GM23338 (cell line): ENCODE measurements at regions not wholly inside any gene's neighbourhood (a gene's known extent, or its start where the extent isn't known, plus 50 kb on each side); places are given as distances from the start of the nearest gene placed in this dataset.

ENCODE experiments used
- ATAC-seq: fragments of 200-7000 bp; cut with Tn5 transposase; 3 replicates; pipeline ENCODE4 v1.9.1; 2020
- DNase-seq: peaks from one replicate; pipeline ENCODE4 v3.0.0-alpha.2; 2015; ENCODE audit warnings: low spot score
- H2AFZ ChIP-seq: fragments of 200-600 bp; sonication (generic); 2 replicates; pipeline ENCODE4 v1.8.0; 2016; ENCODE audit warnings: antibody characterized with exemption, mild to moderate bottlenecking, moderate library complexity
- H3F3A ChIP-seq: fragments of 200-600 bp; sonication (generic); replicated peaks from 2 replicates; pipeline ENCODE4 v1.8.0; 2017; ENCODE audit warnings: antibody characterized with exemption, mixed run types, low read depth
- H3K27ac ChIP-seq: fragments of 200-600 bp; sonication (generic); 2 replicates; pipeline ENCODE4 v1.6.1; 2016; ENCODE audit warnings: low read depth
- H3K27me3 ChIP-seq: fragments of 200-600 bp; sonication (generic); 2 replicates; pipeline ENCODE4 v1.8.0; 2016; ENCODE audit warnings: mild to moderate bottlenecking, mixed run types, moderate library complexity; ENCODE audit not compliant: insufficient read depth
- H3K36me3 ChIP-seq: fragments of 200-600 bp; sonication (generic); 2 replicates; pipeline ENCODE4 v1.8.0; 2016; ENCODE audit warnings: mild to moderate bottlenecking; ENCODE audit not compliant: insufficient read depth
- H3K4me1 ChIP-seq: fragments of 200-600 bp; sonication (generic); 2 replicates; pipeline ENCODE4 v1.8.0; 2016; ENCODE audit warnings: mild to moderate bottlenecking, moderate library complexity; ENCODE audit not compliant: insufficient read depth
- H3K4me2 ChIP-seq: fragments of 200-600 bp; sonication (generic); 2 replicates; pipeline ENCODE4 v1.7.1; 2017; ENCODE audit warnings: mixed run types
- H3K4me3 ChIP-seq: fragments of 200-600 bp; sonication (generic); 2 replicates; pipeline ENCODE4 v1.6.1; 2016; ENCODE audit warnings: mixed run types
- H3K79me2 ChIP-seq: fragments of 200-600 bp; sonication (generic); replicated peaks from 2 replicates; pipeline ENCODE4 v1.8.0; 2017; ENCODE audit warnings: mild to moderate bottlenecking; ENCODE audit not compliant: insufficient read depth
- H3K9me2 ChIP-seq: fragments of 200-600 bp; sonication (generic); 2 replicates; pipeline ENCODE4 v1.8.0; 2017; ENCODE audit not compliant: insufficient read depth
- H4K20me1 ChIP-seq: fragments of 200-600 bp; sonication (generic); replicated peaks from 2 replicates; pipeline ENCODE4 v1.8.0; 2017; ENCODE audit warnings: mild to moderate bottlenecking; ENCODE audit not compliant: insufficient read depth
- H3K27ac Mint-ChIP-seq: 2 replicates; pipeline ENCODE4 v1.8.0; 2020; ENCODE audit warnings: inconsistent platforms, mild to moderate bottlenecking, moderate library complexity, mixed read lengths
- H3K27me3 Mint-ChIP-seq: 3 replicates; pipeline ENCODE4 v1.8.0; 2022; ENCODE audit warnings: low read depth, mild to moderate bottlenecking, moderate library complexity, mixed read lengths, inconsistent platforms; ENCODE audit not compliant: insufficient read depth, poor library complexity
- H3K36me3 Mint-ChIP-seq: 3 replicates; pipeline ENCODE4 v1.8.0; 2021; ENCODE audit warnings: low read depth, mild to moderate bottlenecking, inconsistent platforms, moderate library complexity, mixed read lengths
- H3K4me1 Mint-ChIP-seq: 3 replicates; pipeline ENCODE4 v1.8.0; 2020; ENCODE audit warnings: mild to moderate bottlenecking, inconsistent platforms, mixed read lengths
- H3K4me3 Mint-ChIP-seq: 3 replicates; pipeline ENCODE4 v1.8.0; 2021; ENCODE audit warnings: moderate library complexity, mild to moderate bottlenecking, inconsistent platforms, mixed read lengths
- H3K9me3 Mint-ChIP-seq: 3 replicates; pipeline ENCODE4 v1.8.0; 2020; ENCODE audit warnings: moderate library complexity, mild to moderate bottlenecking, inconsistent platforms, mixed read lengths
- CREB1 ChIP-seq: fragments of 250-450 bp; sonication (Bioruptor Pico); IDR thresholded peaks from 2 replicates; pipeline ENCODE4 v1.5.0; 2020; ENCODE audit warnings: low read depth, mild to moderate bottlenecking, moderate library complexity
- EZH2 ChIP-seq: fragments of 200-600 bp; sonication (generic); IDR thresholded peaks from one replicate; pipeline ENCODE4 v1.8.0; 2017; ENCODE audit warnings: antibody characterized with exemption, mild to moderate bottlenecking, low read depth; ENCODE audit not compliant: unreplicated experiment
- EZH2phosphoT487 ChIP-seq: fragments of 200-600 bp; sonication (generic); IDR thresholded peaks from one replicate; pipeline ENCODE4 v1.8.1; 2018; ENCODE audit warnings: antibody characterized with exemption; ENCODE audit not compliant: unreplicated experiment
- JUNB ChIP-seq: IDR thresholded peaks from one replicate; pipeline ENCODE4 v1.6.1; 2016; ENCODE audit warnings: antibody characterized with exemption; ENCODE audit not compliant: unreplicated experiment
- NANOG ChIP-seq: IDR thresholded peaks from 2 replicates; pipeline ENCODE4 v1.6.1; 2016; ENCODE audit warnings: antibody characterized with exemption, borderline replicate concordance
- POLR2AphosphoS5 ChIP-seq: IDR thresholded peaks from 2 replicates; pipeline ENCODE4 v1.6.1; 2016; ENCODE audit warnings: antibody characterized with exemption, low read depth
- STAT1 ChIP-seq: IDR thresholded peaks from one replicate; pipeline ENCODE4 v1.6.1; 2016; ENCODE audit warnings: antibody characterized with exemption; ENCODE audit not compliant: unreplicated experiment
- ZNF114 ChIP-seq: fragments of 250-450 bp; sonication (Bioruptor Pico); IDR thresholded peaks from 2 replicates; pipeline ENCODE4 v1.5.0; 2020; ENCODE audit warnings: mild to moderate bottlenecking, moderate library complexity
- ZNF331 ChIP-seq: fragments of 250-450 bp; sonication (Bioruptor Pico); IDR thresholded peaks from 2 replicates; pipeline ENCODE4 v1.5.0; 2020; ENCODE audit warnings: low read depth, mild to moderate bottlenecking, moderate library complexity
- TF ChIP-seq, protein P1 (sequence below), 2 experiments: fragments of 200-600 bp in 1 of 2; sonication (generic) in 1 of 2; conservative IDR thresholded peaks; 2 replicates each; pipeline versions ENCODE4 v1.5.1 to v1.6.1; 2016 to 2017; ENCODE audit warnings: antibody characterized with exemption in 2 of 2, low read depth in 2 of 2, mild to moderate bottlenecking in 2 of 2, moderate library complexity in 1 of 2
- TF ChIP-seq, protein P2 (sequence below): fragments of 250-450 bp; sonication (Bioruptor Pico); IDR thresholded peaks from 2 replicates; pipeline ENCODE4 v1.5.0; 2020; ENCODE audit warnings: mild to moderate bottlenecking, moderate library complexity
- TF ChIP-seq, protein P3 (sequence below): IDR thresholded peaks from 2 replicates; pipeline ENCODE4 v1.6.1; 2016; ENCODE audit warnings: antibody characterized with exemption
- TF ChIP-seq, protein P4 (sequence below): IDR thresholded peaks from one replicate; pipeline ENCODE4 v1.6.1; 2018; ENCODE audit warnings: antibody characterized with exemption; ENCODE audit not compliant: unreplicated experiment

DNA sequence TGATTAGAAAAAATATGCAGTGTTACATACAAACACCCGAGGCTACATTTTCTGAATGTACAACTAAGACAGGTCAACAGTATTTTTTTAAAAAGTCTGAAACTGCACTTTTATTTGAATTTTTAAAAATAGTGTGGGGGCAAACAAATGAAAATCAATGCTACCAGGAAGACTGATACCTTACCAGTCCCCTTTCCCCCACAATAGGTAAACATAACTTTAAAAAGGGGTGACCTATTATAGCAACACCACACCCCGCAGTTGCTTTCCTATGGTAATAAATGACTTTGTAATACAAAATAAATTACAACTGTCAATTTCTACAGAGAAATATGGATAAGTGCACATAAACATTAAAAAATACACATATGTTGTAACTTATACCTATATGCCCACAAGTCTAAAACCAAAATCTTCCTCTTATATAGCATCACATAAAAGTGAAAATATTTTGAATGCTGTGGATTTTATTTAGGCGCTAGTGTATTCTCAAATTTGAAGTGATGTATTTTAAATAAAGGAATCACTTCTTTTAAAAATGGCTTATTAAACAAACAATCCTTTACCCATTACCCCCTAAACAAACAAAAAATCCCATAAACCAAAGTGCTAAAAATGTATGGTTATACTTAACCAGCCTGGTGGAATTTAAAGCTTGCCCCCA is 63.1 kb downstream of the KCNRG start:
- no peaks in the 10 kb centered on the region for H3K9me3 Mint-ChIP-seq
- no peak for TF ChIP-seq NANOG
- TF ChIP-seq ZNF331 (CRISPR knock-in tag) = no peak
- no peak for TF ChIP-seq EZH2
- TF ChIP-seq EZH2phosphoT487 = no peak
- no peak for TF ChIP-seq JUNB
- no peak for TF ChIP-seq ZNF114 (CRISPR knock-in tag)
- no peak for TF ChIP-seq STAT1
- TF ChIP-seq, protein P1, sequence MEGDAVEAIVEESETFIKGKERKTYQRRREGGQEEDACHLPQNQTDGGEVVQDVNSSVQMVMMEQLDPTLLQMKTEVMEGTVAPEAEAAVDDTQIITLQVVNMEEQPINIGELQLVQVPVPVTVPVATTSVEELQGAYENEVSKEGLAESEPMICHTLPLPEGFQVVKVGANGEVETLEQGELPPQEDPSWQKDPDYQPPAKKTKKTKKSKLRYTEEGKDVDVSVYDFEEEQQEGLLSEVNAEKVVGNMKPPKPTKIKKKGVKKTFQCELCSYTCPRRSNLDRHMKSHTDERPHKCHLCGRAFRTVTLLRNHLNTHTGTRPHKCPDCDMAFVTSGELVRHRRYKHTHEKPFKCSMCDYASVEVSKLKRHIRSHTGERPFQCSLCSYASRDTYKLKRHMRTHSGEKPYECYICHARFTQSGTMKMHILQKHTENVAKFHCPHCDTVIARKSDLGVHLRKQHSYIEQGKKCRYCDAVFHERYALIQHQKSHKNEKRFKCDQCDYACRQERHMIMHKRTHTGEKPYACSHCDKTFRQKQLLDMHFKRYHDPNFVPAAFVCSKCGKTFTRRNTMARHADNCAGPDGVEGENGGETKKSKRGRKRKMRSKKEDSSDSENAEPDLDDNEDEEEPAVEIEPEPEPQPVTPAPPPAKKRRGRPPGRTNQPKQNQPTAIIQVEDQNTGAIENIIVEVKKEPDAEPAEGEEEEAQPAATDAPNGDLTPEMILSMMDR (conservative IDR thresholded peaks at IDR 0.05; ENCODE audit: low read depth in 2 of 2) = no peak
- TF ChIP-seq CREB1 (CRISPR knock-in tag) = no peak
- TF ChIP-seq, protein P2, sequence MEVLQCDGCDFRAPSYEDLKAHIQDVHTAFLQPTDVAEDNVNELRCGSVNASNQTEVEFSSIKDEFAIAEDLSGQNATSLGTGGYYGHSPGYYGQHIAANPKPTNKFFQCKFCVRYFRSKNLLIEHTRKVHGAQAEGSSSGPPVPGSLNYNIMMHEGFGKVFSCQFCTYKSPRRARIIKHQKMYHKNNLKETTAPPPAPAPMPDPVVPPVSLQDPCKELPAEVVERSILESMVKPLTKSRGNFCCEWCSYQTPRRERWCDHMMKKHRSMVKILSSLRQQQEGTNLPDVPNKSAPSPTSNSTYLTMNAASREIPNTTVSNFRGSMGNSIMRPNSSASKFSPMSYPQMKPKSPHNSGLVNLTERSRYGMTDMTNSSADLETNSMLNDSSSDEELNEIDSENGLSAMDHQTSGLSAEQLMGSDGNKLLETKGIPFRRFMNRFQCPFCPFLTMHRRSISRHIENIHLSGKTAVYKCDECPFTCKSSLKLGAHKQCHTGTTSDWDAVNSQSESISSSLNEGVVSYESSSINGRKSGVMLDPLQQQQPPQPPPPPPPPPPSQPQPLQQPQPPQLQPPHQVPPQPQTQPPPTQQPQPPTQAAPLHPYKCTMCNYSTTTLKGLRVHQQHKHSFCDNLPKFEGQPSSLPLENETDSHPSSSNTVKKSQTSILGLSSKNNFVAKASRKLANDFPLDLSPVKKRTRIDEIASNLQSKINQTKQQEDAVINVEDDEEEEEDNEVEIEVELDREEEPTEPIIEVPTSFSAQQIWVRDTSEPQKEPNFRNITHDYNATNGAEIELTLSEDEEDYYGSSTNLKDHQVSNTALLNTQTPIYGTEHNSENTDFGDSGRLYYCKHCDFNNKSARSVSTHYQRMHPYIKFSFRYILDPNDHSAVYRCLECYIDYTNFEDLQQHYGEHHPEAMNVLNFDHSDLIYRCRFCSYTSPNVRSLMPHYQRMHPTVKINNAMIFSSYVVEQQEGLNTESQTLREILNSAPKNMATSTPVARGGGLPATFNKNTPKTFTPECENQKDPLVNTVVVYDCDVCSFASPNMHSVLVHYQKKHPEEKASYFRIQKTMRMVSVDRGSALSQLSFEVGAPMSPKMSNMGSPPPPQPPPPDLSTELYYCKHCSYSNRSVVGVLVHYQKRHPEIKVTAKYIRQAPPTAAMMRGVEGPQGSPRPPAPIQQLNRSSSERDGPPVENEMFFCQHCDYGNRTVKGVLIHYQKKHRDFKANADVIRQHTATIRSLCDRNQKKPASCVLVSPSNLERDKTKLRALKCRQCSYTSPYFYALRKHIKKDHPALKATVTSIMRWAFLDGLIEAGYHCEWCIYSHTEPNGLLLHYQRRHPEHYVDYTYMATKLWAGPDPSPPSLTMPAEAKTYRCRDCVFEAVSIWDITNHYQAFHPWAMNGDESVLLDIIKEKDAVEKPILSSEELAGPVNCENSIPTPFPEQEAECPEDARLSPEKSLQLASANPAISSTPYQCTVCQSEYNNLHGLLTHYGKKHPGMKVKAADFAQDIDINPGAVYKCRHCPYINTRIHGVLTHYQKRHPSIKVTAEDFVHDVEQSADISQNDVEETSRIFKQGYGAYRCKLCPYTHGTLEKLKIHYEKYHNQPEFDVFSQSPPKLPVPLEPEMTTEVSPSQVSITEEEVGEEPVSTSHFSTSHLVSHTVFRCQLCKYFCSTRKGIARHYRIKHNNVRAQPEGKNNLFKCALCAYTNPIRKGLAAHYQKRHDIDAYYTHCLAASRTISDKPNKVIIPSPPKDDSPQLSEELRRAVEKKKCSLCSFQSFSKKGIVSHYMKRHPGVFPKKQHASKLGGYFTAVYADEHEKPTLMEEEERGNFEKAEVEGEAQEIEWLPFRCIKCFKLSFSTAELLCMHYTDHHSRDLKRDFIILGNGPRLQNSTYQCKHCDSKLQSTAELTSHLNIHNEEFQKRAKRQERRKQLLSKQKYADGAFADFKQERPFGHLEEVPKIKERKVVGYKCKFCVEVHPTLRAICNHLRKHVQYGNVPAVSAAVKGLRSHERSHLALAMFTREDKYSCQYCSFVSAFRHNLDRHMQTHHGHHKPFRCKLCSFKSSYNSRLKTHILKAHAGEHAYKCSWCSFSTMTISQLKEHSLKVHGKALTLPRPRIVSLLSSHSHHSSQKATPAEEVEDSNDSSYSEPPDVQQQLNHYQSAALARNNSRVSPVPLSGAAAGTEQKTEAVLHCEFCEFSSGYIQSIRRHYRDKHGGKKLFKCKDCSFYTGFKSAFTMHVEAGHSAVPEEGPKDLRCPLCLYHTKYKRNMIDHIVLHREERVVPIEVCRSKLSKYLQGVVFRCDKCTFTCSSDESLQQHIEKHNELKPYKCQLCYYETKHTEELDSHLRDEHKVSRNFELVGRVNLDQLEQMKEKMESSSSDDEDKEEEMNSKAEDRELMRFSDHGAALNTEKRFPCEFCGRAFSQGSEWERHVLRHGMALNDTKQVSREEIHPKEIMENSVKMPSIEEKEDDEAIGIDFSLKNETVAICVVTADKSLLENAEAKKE = no peak
- TF ChIP-seq, protein P3, sequence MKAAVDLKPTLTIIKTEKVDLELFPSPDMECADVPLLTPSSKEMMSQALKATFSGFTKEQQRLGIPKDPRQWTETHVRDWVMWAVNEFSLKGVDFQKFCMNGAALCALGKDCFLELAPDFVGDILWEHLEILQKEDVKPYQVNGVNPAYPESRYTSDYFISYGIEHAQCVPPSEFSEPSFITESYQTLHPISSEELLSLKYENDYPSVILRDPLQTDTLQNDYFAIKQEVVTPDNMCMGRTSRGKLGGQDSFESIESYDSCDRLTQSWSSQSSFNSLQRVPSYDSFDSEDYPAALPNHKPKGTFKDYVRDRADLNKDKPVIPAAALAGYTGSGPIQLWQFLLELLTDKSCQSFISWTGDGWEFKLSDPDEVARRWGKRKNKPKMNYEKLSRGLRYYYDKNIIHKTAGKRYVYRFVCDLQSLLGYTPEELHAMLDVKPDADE = no peak
- no peak for TF ChIP-seq POLR2AphosphoS5
- TF ChIP-seq, protein P4, sequence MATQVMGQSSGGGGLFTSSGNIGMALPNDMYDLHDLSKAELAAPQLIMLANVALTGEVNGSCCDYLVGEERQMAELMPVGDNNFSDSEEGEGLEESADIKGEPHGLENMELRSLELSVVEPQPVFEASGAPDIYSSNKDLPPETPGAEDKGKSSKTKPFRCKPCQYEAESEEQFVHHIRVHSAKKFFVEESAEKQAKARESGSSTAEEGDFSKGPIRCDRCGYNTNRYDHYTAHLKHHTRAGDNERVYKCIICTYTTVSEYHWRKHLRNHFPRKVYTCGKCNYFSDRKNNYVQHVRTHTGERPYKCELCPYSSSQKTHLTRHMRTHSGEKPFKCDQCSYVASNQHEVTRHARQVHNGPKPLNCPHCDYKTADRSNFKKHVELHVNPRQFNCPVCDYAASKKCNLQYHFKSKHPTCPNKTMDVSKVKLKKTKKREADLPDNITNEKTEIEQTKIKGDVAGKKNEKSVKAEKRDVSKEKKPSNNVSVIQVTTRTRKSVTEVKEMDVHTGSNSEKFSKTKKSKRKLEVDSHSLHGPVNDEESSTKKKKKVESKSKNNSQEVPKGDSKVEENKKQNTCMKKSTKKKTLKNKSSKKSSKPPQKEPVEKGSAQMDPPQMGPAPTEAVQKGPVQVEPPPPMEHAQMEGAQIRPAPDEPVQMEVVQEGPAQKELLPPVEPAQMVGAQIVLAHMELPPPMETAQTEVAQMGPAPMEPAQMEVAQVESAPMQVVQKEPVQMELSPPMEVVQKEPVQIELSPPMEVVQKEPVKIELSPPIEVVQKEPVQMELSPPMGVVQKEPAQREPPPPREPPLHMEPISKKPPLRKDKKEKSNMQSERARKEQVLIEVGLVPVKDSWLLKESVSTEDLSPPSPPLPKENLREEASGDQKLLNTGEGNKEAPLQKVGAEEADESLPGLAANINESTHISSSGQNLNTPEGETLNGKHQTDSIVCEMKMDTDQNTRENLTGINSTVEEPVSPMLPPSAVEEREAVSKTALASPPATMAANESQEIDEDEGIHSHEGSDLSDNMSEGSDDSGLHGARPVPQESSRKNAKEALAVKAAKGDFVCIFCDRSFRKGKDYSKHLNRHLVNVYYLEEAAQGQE = no peak
- no peaks in the 10 kb centered on the region for H3K36me3 ChIP-seq
- ATAC-seq (no peak), DNase-seq (no peak)
- H3K4me2 ChIP-seq = peak overlapping the region; percentile 85
- H3K27ac Mint-ChIP-seq = no peak overlapping the region
- H4K20me1 ChIP-seq = peaks cover 25% of the 10 kb centered on the region
- H3K36me3 Mint-ChIP-seq = no peaks in the 10 kb centered on the region; the same call in 1 of the 3 replicates
- H3K27ac ChIP-seq = no peak overlapping the region
- H3K27me3 Mint-ChIP-seq = peaks cover 9% of the 10 kb centered on the region
- H3K27me3 ChIP-seq = peaks cover 29% of the 10 kb centered on the region
- peak overlapping the region; percentile 1; the same call in 1 of the 2 replicates for H3K4me3 ChIP-seq
- H3K79me2 ChIP-seq = peaks cover 75% of the 10 kb centered on the region
- no peak overlapping the region for H2AFZ ChIP-seq
- peaks cover 25% of the 10 kb centered on the region for H3K4me1 ChIP-seq
- H3K4me1 Mint-ChIP-seq = peaks cover 23% of the 10 kb centered on the region
- peaks cover 5% of the 10 kb centered on the region; the same call in 1 of the 2 replicates for H3F3A ChIP-seq
- H3K4me3 Mint-ChIP-seq = peak overlapping the region; percentile 15; the same call in 2 of the 3 replicates
- no peaks in the 10 kb centered on the region for H3K9me2 ChIP-seq
